A549 (cell line): ENCODE measurements at regions not wholly inside any gene's neighbourhood (a gene's known extent, or its start where the extent isn't known, plus 50 kb on each side); places are given as distances from the start of the nearest gene placed in this dataset.

ENCODE experiments used
- ATAC-seq, 2 experiments: fragments of 200-7000 bp in 1 of 2; fragments of >200 bp in 1 of 2; cut with Nextera tagmentation in 1 of 2; cut with Tn5 transposase in 1 of 2; 3 replicates each; pipeline versions ENCODE4 v1.8.0 to v1.9.1; 2018 to 2020; ENCODE audit warnings: mild to moderate bottlenecking in 1 of 2, moderate library complexity in 1 of 2
- CTCF ChIA-PET: fragments of 300-600 bp; sonication (Branson Sonifier 250); formaldehyde crosslinking; extraction: SDS; loops from one replicate; lab custom pipeline; 2021; ENCODE audit warnings: antibody characterized with exemption, inconsistent platforms; lab: Yijun Ruan, JAX
- POLR2A ChIA-PET: fragments of 350-600 bp; formaldehyde crosslinking; extraction: SDS; loops from one replicate; lab custom pipeline; 2021; ENCODE audit warnings: antibody characterized with exemption, inconsistent platforms; lab: Yijun Ruan, JAX
- DNase-seq, 2 experiments: peaks; one replicate each; pipeline versions ENCODE4 v3.0.0 to v3.0.0-alpha.2; 2011 to 2016; ENCODE audit warnings: low read depth in 1 of 2, low spot score in 1 of 2
- FAIRE-seq: peaks from 2 replicates; lab custom pipeline; 2011; peaks lifted over from hg19 to GRCh38; lab: Jason Lieb, UNC
- H3K27ac ChIP-seq, 2 experiments: fragments of >200 bp; sonication (Bioruptor Twin); formaldehyde crosslinking; 3 replicates each; pipeline ENCODE4 v1.5.1; 2016 to 2017
- H3K4me1 ChIP-seq: fragments of >200 bp; sonication (Bioruptor Twin); formaldehyde crosslinking; 3 replicates; pipeline ENCODE4 v1.6.1; 2016
- H3K4me2 ChIP-seq: fragments of >200 bp; sonication (Bioruptor Twin); formaldehyde crosslinking; 3 replicates; pipeline ENCODE4 v1.6.1; 2016
- H3K4me3 ChIP-seq: fragments of >200 bp; sonication (Bioruptor Twin); formaldehyde crosslinking; 3 replicates; pipeline ENCODE4 v1.5.1; 2016
- H3K9me3 ChIP-seq: fragments of >200 bp; sonication (Bioruptor Twin); formaldehyde crosslinking; 3 replicates; pipeline ENCODE4 v1.6.1; 2016
- ATOH8 ChIP-seq: fragments of 250-450 bp; sonication (Bioruptor Pico); IDR thresholded peaks from 2 replicates; pipeline ENCODE4 v1.5.0; 2020; ENCODE audit warnings: low read depth, mild to moderate bottlenecking, moderate library complexity
- CEBPB ChIP-seq, 2 experiments: fragments of >200 bp in 1 of 2; sonication (Bioruptor Twin) in 1 of 2; formaldehyde crosslinking in 1 of 2; IDR thresholded peaks; 2 replicates each; pipeline ENCODE4 v1.6.1; 2012 to 2016
- CHD2 ChIP-seq: fragments of 150-350 bp; IDR thresholded peaks from 2 replicates; pipeline ENCODE4 v1.6.1; 2014; ENCODE audit warnings: low read length; ENCODE audit not compliant: partially characterized antibody
- EHF ChIP-seq: fragments of 250-450 bp; sonication (Bioruptor Pico); IDR thresholded peaks from 2 replicates; pipeline ENCODE4 v1.5.0; 2020; ENCODE audit warnings: mild to moderate bottlenecking
- EHMT2 ChIP-seq: fragments of 200-600 bp; sonication (generic); IDR thresholded peaks from 2 replicates; pipeline ENCODE4 v1.6.1; 2016; ENCODE audit warnings: antibody characterized with exemption, low read depth, mild to moderate bottlenecking, moderate library complexity
- FOXS1 ChIP-seq: fragments of 250-450 bp; sonication (Bioruptor Pico); IDR thresholded peaks from 2 replicates; pipeline ENCODE4 v1.5.0; 2020; ENCODE audit warnings: mild to moderate bottlenecking, moderate library complexity
- GATA3 ChIP-seq: IDR thresholded peaks from 2 replicates; pipeline ENCODE4 v1.6.1; 2012; ENCODE audit warnings: borderline replicate concordance
- HDAC2 ChIP-seq: fragments of 200-600 bp; sonication (generic); IDR thresholded peaks from 2 replicates; pipeline ENCODE4 v1.6.1; 2016
- HOXA7 ChIP-seq: fragments of 250-450 bp; sonication (Bioruptor Pico); IDR thresholded peaks from 2 replicates; pipeline ENCODE4 v1.5.0; 2020; ENCODE audit warnings: mild to moderate bottlenecking, moderate library complexity
- HOXB13 ChIP-seq: fragments of 250-450 bp; sonication (Bioruptor Pico); IDR thresholded peaks from 2 replicates; pipeline ENCODE4 v1.5.0; 2020; ENCODE audit warnings: low read depth, mild to moderate bottlenecking, moderate library complexity
- JUN ChIP-seq, 2 experiments: fragments of >200 bp; sonication (Bioruptor Twin); formaldehyde crosslinking; IDR thresholded peaks; 2 replicates in 1 of 2; 3 replicates in 1 of 2; pipeline ENCODE4 v1.6.1; 2016 to 2017
- KDM1A ChIP-seq: fragments of 200-600 bp; sonication (generic); IDR thresholded peaks from 2 replicates; pipeline ENCODE4 v1.6.1; 2016; ENCODE audit warnings: low read depth, mild to moderate bottlenecking
- KDM5A ChIP-seq: fragments of 200-600 bp; sonication (generic); IDR thresholded peaks from 2 replicates; pipeline ENCODE4 v1.6.1; 2016; ENCODE audit warnings: antibody characterized with exemption, mild to moderate bottlenecking
- MAX ChIP-seq: IDR thresholded peaks from 2 replicates; pipeline ENCODE4 v1.6.1; 2012
- MYC ChIP-seq: IDR thresholded peaks from 2 replicates; pipeline ENCODE4 v1.6.1; 2012; ENCODE audit warnings: mild to moderate bottlenecking, inconsistent platforms, low read length, improper control_type of control experiment, borderline replicate concordance
- NFE2L2 ChIP-seq: fragments of 150-350 bp; conservative IDR thresholded peaks from 2 replicates; pipeline ENCODE4 v1.6.1; 2014; ENCODE audit warnings: low read length
- NR3C1 ChIP-seq: fragments of >200 bp; sonication (Bioruptor Twin); formaldehyde crosslinking; IDR thresholded peaks from 3 replicates; pipeline ENCODE4 v1.6.1; 2017
- POLR2AphosphoS2 ChIP-seq: conservative IDR thresholded peaks from 2 replicates; pipeline ENCODE4 v1.6.1; 2012; ENCODE audit warnings: low read length, improper control_type of control experiment, inconsistent platforms
- RARB ChIP-seq: fragments of 250-450 bp; sonication (Bioruptor Pico); IDR thresholded peaks from 2 replicates; pipeline ENCODE4 v1.8.0; 2021; ENCODE audit warnings: mild to moderate bottlenecking, moderate library complexity
- RCOR1 ChIP-seq: fragments of 150-350 bp; IDR thresholded peaks from 2 replicates; pipeline ENCODE4 v1.6.1; 2014; ENCODE audit warnings: antibody characterized with exemption, low read length, low read depth
- REST ChIP-seq: fragments of 200-600 bp; sonication (generic); IDR thresholded peaks from 2 replicates; pipeline ENCODE4 v1.6.1; 2016; ENCODE audit warnings: antibody characterized with exemption, mild to moderate bottlenecking, moderate library complexity
- TFCP2L1 ChIP-seq: fragments of 250-450 bp; sonication (Bioruptor Pico); IDR thresholded peaks from 2 replicates; pipeline ENCODE4 v1.5.0; 2021; ENCODE audit warnings: mild to moderate bottlenecking
- ZFP36 ChIP-seq: fragments of 450-650 bp; IDR thresholded peaks from 2 replicates; pipeline ENCODE4 v1.6.1; 2014; ENCODE audit warnings: borderline replicate concordance; ENCODE audit not compliant: partially characterized antibody
- ZSCAN20 ChIP-seq: fragments of 250-450 bp; sonication (Bioruptor Pico); IDR thresholded peaks from 2 replicates; pipeline ENCODE4 v1.8.0; 2022; ENCODE audit warnings: mild to moderate bottlenecking, moderate library complexity
- WGBS: methylation state at CpG from one replicate; pipeline ENCODE4 v1.1.6; 2017; ENCODE audit errors: missing lambda C conversion rate; 5-methylcytosine and 5-hydroxymethylcytosine counted together
- TF ChIP-seq, protein P1 (sequence below): IDR thresholded peaks from 2 replicates; pipeline ENCODE4 v1.6.1; 2012

DNA sequence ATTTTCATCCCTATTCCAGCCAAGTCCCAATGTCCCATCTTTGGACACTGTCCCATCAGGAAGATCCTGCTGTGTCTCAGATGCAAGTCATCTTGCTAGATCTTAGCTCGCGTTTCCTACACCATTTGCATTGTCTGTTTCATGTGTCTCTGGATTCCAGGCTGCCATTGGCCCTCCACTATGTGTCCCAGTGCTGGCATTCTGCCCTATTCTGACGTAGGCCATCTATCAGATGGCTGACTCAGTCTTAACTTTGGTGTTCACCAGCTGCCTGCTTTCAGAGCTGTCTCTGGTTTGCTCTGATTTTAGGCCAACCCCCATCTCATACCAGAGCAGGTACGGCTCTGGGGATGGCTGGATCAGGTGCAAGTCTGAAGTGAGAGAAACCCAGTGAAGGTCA is 300.9 kb upstream of the ASIC2 start:
- no peak for ATAC-seq
- Histone ChIP-seq H3K4me1 (no peaks in the 10 kb centered on the region), H3K9me3 (no peaks in the 10 kb centered on the region), H3K4me2 (no peak overlapping the region), H3K27ac (no peak overlapping the region)
- POLR2A ChIA-PET, result no interaction called here
- no peak for FAIRE-seq
- TF ChIP-seq NR3C1 (no peak), GATA3 (no peak), EHF (no peak), JUN (IDR thresholded peaks at IDR 0.05) (no peak), MAX (no peak), CEBPB (IDR thresholded peaks at IDR 0.05) (no peak), KDM1A (no peak), EHMT2 (no peak), HOXA7 (CRISPR knock-in tag) (no peak), CHD2 (no peak), HOXB13 (CRISPR knock-in tag) (no peak), ZFP36 (no peak), POLR2AphosphoS2 (no peak), REST (no peak), MYC (no peak), ZSCAN20 (no peak), TFCP2L1 (no peak), RARB (CRISPR knock-in tag) (no peak)
- TF ChIP-seq, protein P1, sequence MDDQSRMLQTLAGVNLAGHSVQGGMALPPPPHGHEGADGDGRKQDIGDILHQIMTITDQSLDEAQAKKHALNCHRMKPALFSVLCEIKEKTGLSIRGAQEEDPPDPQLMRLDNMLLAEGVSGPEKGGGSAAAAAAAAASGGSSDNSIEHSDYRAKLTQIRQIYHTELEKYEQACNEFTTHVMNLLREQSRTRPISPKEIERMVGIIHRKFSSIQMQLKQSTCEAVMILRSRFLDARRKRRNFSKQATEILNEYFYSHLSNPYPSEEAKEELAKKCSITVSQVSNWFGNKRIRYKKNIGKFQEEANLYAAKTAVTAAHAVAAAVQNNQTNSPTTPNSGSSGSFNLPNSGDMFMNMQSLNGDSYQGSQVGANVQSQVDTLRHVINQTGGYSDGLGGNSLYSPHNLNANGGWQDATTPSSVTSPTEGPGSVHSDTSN, result no peak
- TF ChIP-seq, all 56 proteins: peak for 0
- CTCF ChIA-PET, result interaction anchor here (0.6 kb wide), 1 partner anchor 63 kb away, joined by 4 read pairs; no protein-coding TSS in a partner anchor
- 1% methylated on average over 4 of the region's 4 CpGs for WGBS
- no peak overlapping the region for H3K4me3 ChIP-seq
- DNase-seq, result no peak

DNA sequence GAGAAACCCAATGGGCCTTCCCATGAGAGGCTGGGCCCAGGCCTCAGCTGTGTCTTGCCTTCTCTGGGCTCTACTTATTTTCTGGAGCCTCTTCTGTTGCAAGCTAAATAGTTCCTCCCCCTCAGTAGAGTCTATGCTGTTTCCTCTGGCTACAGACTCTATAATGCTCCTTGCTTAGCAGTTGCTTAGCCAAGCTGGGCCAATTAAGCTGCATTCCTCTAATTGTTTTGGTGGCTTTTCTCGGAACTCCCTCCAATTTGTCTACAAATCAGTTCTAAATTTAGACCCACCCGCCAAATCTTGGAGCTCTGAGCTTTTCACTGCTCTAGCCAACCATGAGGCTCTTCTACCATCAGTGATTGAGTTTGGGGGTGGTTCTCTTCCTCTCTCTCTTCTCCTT is 302.7 kb upstream of the ASIC2 start:
- ChIA-PET CTCF (interaction anchor here (1.2 kb wide), 1 partner anchor 9 kb away, joined by 3 read pairs; no protein-coding TSS in a partner anchor), POLR2A (no interaction called here)
- ATAC-seq (no peak), FAIRE-seq (no peak), DNase-seq (no peak)
- 0% methylated on average over 2 of the region's 2 CpGs for WGBS
- no peak for TF ChIP-seq POLR2AphosphoS2
- TF ChIP-seq ZSCAN20, result no peak
- no peak for TF ChIP-seq KDM5A
- TF ChIP-seq ATOH8 (CRISPR knock-in tag), result no peak
- TF ChIP-seq HDAC2, result no peak
- no peak for TF ChIP-seq RCOR1
- no peak for TF ChIP-seq FOXS1 (CRISPR knock-in tag)
- TF ChIP-seq JUN (IDR thresholded peaks at IDR 0.05), result no peak
- TF ChIP-seq NFE2L2, result no peak
- Histone ChIP-seq H3K4me1 (no peaks in the 10 kb centered on the region), H3K27ac (no peak overlapping the region), H3K4me3 (no peak overlapping the region), H3K4me2 (no peak overlapping the region), H3K9me3 (no peaks in the 10 kb centered on the region)
